HL-60 (cell line): ENCODE measurements at regions not wholly inside any gene's neighbourhood (a gene's known extent, or its start where the extent isn't known, plus 50 kb on each side); places are given as distances from the start of the nearest gene placed in this dataset.
A peak's percentile ranks its signal among the peaks of the same experiment; 100 is the strongest.

ENCODE experiments used
- DNase-seq, 2 experiments: peaks; one replicate each; pipeline ENCODE4 v3.0.0-alpha.2; 2010 to 2020; ENCODE audit warnings: low read depth in 1 of 2, low spot score in 1 of 2
- H3K27ac ChIP-seq: fragments of 250-450 bp; sonication (Bioruptor Pico); replicated peaks from 2 replicates; pipeline ENCODE4 v1.5.1; 2020; ENCODE audit warnings: mild to moderate bottlenecking, moderate library complexity
- H3K27me3 ChIP-seq: fragments of 250-450 bp; sonication (Bioruptor Pico); 2 replicates; pipeline ENCODE4 v1.5.1; 2021; ENCODE audit warnings: mild to moderate bottlenecking, moderate library complexity; ENCODE audit not compliant: insufficient read depth, poor library complexity, severe bottlenecking
- H3K4me3 ChIP-seq: replicated peaks from 2 replicates; pipeline ENCODE4 v1.5.1; 2011; ENCODE audit warnings: mild to moderate bottlenecking, control low read depth, low read length; ENCODE audit not compliant: insufficient read depth
- GABPA ChIP-seq: IDR thresholded peaks from 2 replicates; pipeline ENCODE4 v1.6.1; 2012; ENCODE audit warnings: low read depth
- POLR2AphosphoS5 ChIP-seq: IDR thresholded peaks from 2 replicates; pipeline ENCODE4 v1.6.1; 2012; ENCODE audit warnings: low read depth
- SPI1 ChIP-seq: IDR thresholded peaks from 2 replicates; pipeline ENCODE4 v1.6.1; 2012; ENCODE audit warnings: low read depth, mild to moderate bottlenecking, borderline replicate concordance
- TF ChIP-seq, protein P1 (sequence below): IDR thresholded peaks from 2 replicates; pipeline ENCODE4 v1.6.1; 2012; ENCODE audit warnings: low read depth; ENCODE audit not compliant: insufficient replicate concordance
- TF ChIP-seq, protein P2 (sequence below): IDR thresholded peaks from one replicate; pipeline ENCODE4 v1.5.1; 2011; ENCODE audit warnings: low read length, control low read depth, inconsistent platforms; ENCODE audit not compliant: insufficient read depth

- no peak for DNase-seq
- Histone ChIP-seq H3K27me3 (no peaks in the 10 kb centered on the region), H3K27ac (no peak overlapping the region), H3K4me3 (no peak overlapping the region)
- TF ChIP-seq GABPA: no peak
- TF ChIP-seq, protein P1, sequence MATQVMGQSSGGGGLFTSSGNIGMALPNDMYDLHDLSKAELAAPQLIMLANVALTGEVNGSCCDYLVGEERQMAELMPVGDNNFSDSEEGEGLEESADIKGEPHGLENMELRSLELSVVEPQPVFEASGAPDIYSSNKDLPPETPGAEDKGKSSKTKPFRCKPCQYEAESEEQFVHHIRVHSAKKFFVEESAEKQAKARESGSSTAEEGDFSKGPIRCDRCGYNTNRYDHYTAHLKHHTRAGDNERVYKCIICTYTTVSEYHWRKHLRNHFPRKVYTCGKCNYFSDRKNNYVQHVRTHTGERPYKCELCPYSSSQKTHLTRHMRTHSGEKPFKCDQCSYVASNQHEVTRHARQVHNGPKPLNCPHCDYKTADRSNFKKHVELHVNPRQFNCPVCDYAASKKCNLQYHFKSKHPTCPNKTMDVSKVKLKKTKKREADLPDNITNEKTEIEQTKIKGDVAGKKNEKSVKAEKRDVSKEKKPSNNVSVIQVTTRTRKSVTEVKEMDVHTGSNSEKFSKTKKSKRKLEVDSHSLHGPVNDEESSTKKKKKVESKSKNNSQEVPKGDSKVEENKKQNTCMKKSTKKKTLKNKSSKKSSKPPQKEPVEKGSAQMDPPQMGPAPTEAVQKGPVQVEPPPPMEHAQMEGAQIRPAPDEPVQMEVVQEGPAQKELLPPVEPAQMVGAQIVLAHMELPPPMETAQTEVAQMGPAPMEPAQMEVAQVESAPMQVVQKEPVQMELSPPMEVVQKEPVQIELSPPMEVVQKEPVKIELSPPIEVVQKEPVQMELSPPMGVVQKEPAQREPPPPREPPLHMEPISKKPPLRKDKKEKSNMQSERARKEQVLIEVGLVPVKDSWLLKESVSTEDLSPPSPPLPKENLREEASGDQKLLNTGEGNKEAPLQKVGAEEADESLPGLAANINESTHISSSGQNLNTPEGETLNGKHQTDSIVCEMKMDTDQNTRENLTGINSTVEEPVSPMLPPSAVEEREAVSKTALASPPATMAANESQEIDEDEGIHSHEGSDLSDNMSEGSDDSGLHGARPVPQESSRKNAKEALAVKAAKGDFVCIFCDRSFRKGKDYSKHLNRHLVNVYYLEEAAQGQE: no peak
- TF ChIP-seq SPI1: no peak
- TF ChIP-seq, protein P2, sequence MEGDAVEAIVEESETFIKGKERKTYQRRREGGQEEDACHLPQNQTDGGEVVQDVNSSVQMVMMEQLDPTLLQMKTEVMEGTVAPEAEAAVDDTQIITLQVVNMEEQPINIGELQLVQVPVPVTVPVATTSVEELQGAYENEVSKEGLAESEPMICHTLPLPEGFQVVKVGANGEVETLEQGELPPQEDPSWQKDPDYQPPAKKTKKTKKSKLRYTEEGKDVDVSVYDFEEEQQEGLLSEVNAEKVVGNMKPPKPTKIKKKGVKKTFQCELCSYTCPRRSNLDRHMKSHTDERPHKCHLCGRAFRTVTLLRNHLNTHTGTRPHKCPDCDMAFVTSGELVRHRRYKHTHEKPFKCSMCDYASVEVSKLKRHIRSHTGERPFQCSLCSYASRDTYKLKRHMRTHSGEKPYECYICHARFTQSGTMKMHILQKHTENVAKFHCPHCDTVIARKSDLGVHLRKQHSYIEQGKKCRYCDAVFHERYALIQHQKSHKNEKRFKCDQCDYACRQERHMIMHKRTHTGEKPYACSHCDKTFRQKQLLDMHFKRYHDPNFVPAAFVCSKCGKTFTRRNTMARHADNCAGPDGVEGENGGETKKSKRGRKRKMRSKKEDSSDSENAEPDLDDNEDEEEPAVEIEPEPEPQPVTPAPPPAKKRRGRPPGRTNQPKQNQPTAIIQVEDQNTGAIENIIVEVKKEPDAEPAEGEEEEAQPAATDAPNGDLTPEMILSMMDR: no peak
- no peak for TF ChIP-seq POLR2AphosphoS5
Observed at GRCh38 chr6:27706431-27706830, 205.8 kb downstream of the OR2B2 start.

GRCh38 chr6:27700337-27700736 is 211.9 kb downstream of the OR2B2 start:
- no peak for DNase-seq
- Histone ChIP-seq H3K27ac (no peak overlapping the region), H3K4me3 (no peak overlapping the region), H3K27me3 (no peaks in the 10 kb centered on the region)
- TF ChIP-seq SPI1: no peak
- no peak for TF ChIP-seq POLR2AphosphoS5
- TF ChIP-seq, protein P1: no peak
- TF ChIP-seq, protein P2: no peak
- TF ChIP-seq GABPA: no peak

DNA sequence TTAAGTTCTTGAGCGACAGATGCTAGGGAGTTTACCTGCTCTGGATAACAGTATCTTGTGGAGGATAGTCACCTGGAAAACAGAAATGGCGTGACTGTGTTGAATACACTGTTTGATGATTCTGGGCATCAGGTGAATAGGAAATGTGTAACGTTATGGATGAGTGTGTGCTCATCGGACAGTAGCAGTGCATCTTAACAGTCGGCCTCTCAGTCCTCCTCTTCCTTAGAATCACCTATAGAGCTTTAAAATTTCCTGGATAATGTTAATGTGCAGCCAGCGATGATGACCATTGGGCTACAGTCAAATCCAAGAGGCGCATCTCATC is 217.7 kb downstream of the OR2B2 start:
- no peak for TF ChIP-seq SPI1
- TF ChIP-seq, protein P2: no peak
- TF ChIP-seq, protein P1: no peak
- TF ChIP-seq GABPA: no peak
- no peak for TF ChIP-seq POLR2AphosphoS5
- DNase-seq: no peak
- Histone ChIP-seq H3K4me3 (peak overlapping the region; percentile 46), H3K27me3 (no peaks in the 10 kb centered on the region), H3K27ac (no peak overlapping the region; the same call in 1 of the 2 replicates)
